ENCODE measurements at regions not wholly inside any gene's neighbourhood (a gene's known extent, or its start where the extent isn't known, plus 50 kb on each side); places are given as distances from the start of the nearest gene placed in this dataset.

DNA sequence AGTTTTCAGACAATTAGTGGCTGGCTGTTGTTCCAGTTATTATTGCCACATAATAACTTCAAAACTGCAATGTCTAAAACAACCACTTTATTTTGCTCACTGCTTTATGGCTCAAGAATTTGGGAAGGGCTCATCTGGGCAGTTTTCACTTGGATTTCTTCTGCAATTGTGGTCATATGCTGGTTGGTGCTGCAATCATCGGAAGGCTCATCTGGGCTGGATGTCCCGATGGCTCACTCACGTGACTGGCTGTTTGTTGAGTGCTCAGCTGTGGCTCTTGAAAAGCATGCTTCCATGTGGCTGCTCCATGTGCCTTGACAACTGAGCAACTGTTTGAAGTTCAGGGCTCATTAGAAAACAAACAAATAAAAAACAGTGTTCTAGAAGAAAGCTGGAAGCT is 1032.5 kb downstream of the DTWD2 start:
- TF ChIP-seq ELF4 (IDR thresholded peaks at IDR 0.05): no peak
- no peak for TF ChIP-seq BHLHE40 (IDR thresholded peaks at IDR 0.05; ENCODE audit: borderline replicate concordance)
- no peak for TF ChIP-seq FOXK2 (IDR thresholded peaks at IDR 0.05)
- TF ChIP-seq HDGF (IDR thresholded peaks at IDR 0.05; ENCODE audit: borderline replicate concordance): no peak
- no peak for TF ChIP-seq SUZ12 (IDR thresholded peaks at IDR 0.05)
- no peak for TF ChIP-seq CTBP1 (IDR thresholded peaks at IDR 0.05; ENCODE audit: borderline replicate concordance)
- TF ChIP-seq FOXA1 (IDR thresholded peaks at IDR 0.05): no peak
- TF ChIP-seq NFRKB (IDR thresholded peaks at IDR 0.05): no peak
- no peak for TF ChIP-seq FOXM1 (IDR thresholded peaks at IDR 0.05; ENCODE audit: borderline replicate concordance)
- no peak for TF ChIP-seq ARNT (IDR thresholded peaks at IDR 0.05)
- no peak for TF ChIP-seq SP1 (IDR thresholded peaks at IDR 0.05)

Measured in HEK293T (cell line).